ENCODE measurements at regions not wholly inside any gene's neighbourhood (a gene's known extent, or its start where the extent isn't known, plus 50 kb on each side); places are given as distances from the start of the nearest gene placed in this dataset.

DNA sequence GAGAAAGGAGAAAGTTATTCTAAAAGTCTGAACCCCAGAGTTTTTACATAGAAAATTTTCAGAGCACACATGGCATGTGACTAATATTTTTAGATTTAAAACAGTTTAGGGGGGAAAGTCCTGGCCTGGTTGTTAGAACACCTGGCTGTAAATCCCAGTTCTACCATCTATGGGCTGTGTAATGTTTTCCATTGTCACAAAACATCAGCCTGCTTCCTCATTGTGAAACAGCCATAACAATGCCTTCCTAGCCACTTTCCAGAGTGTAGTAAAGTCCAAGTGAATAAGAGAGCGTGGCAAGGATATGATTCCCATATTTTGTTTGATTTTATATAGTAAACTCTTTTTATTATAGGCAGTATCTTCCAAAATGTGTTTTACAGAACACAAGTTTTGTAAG is 310.0 kb upstream of the DCN start:
- H3K9ac ChIP-seq (ENCODE audit: low read length), result no peak overlapping the region
- H3K4me3 ChIP-seq (ENCODE audit: low read depth, low read length, poor library complexity, severe bottlenecking), result no peak overlapping the region
- no peaks in the 10 kb centered on the region for H4K20me1 ChIP-seq (ENCODE audit: insufficient read depth, low read length)
- H3K4me2 ChIP-seq (ENCODE audit: low read length), result no peak overlapping the region
- H3F3A ChIP-seq (ENCODE audit: insufficient read depth, low read length), result no peaks in the 10 kb centered on the region
- no peaks in the 10 kb centered on the region for H3K36me3 ChIP-seq (ENCODE audit: insufficient read depth, low read length)
- no peaks in the 10 kb centered on the region for H3K79me2 ChIP-seq (ENCODE audit: insufficient read depth, low read length)
- no peak overlapping the region for H3K27ac ChIP-seq (ENCODE audit: low read depth, low read length, poor library complexity, severe bottlenecking)
- H2AFZ ChIP-seq (ENCODE audit: low read length), result no peak overlapping the region
- H3K4me1 ChIP-seq (ENCODE audit: insufficient read depth, low read length, severe bottlenecking), result no peaks in the 10 kb centered on the region
- H3K27me3 ChIP-seq (ENCODE audit: insufficient read depth, low read length), result no peaks in the 10 kb centered on the region
- H3K9me3 ChIP-seq (ENCODE audit: low read length), result no peaks in the 10 kb centered on the region
- TF ChIP-seq EZH2 (IDR thresholded peaks at IDR 0.05; ENCODE audit: borderline replicate concordance, low read length), result no peak
- TF ChIP-seq, protein P1, sequence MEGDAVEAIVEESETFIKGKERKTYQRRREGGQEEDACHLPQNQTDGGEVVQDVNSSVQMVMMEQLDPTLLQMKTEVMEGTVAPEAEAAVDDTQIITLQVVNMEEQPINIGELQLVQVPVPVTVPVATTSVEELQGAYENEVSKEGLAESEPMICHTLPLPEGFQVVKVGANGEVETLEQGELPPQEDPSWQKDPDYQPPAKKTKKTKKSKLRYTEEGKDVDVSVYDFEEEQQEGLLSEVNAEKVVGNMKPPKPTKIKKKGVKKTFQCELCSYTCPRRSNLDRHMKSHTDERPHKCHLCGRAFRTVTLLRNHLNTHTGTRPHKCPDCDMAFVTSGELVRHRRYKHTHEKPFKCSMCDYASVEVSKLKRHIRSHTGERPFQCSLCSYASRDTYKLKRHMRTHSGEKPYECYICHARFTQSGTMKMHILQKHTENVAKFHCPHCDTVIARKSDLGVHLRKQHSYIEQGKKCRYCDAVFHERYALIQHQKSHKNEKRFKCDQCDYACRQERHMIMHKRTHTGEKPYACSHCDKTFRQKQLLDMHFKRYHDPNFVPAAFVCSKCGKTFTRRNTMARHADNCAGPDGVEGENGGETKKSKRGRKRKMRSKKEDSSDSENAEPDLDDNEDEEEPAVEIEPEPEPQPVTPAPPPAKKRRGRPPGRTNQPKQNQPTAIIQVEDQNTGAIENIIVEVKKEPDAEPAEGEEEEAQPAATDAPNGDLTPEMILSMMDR (IDR thresholded peaks at IDR 0.05; ENCODE audit: low read length), result no peak
- no peaks in the 10 kb centered on the region for H3K9me2 ChIP-seq (ENCODE audit: low read depth, low read length)

DNA sequence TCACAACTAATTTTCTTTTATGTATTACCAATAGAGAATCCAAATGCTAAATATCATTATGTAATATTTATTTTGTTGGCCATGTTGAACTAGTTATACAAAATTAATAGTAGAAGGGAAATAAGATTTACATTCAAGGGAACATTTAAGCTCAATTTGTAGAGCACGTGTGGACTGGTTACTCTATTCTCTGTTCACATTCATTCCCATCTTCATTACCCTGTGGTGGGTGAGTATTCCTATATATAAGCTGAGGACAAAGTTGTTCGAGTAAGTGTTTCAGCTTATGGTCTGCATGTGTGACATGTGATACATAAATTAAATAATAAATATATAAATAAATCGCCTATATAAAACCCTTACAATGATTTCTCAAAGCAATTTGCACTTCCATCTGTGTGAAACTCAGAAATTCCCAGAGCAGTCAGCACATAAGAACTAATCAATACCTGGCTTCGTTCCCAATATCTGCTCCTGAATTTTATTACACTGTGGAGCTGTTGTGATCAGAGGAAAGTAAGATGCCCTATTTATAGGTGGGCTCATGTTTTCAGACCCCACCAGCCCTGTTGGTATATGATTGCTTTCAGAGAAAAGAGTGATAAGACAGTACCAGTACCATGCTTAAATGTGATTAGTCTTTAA is 308.2 kb upstream of the DCN start:
- H3K27ac ChIP-seq (ENCODE audit: low read depth, low read length, poor library complexity, severe bottlenecking), result no peak overlapping the region
- no peaks in the 10 kb centered on the region for H3K79me2 ChIP-seq (ENCODE audit: insufficient read depth, low read length)
- no peak overlapping the region for H2AFZ ChIP-seq (ENCODE audit: low read length)
- H3K4me1 ChIP-seq (ENCODE audit: insufficient read depth, low read length, severe bottlenecking), result no peaks in the 10 kb centered on the region
- H3K9me3 ChIP-seq (ENCODE audit: low read length), result no peaks in the 10 kb centered on the region
- no peaks in the 10 kb centered on the region for H4K20me1 ChIP-seq (ENCODE audit: insufficient read depth, low read length)
- no peaks in the 10 kb centered on the region for H3F3A ChIP-seq (ENCODE audit: insufficient read depth, low read length)
- H3K9ac ChIP-seq (ENCODE audit: low read length), result no peak overlapping the region
- no peak overlapping the region for H3K4me2 ChIP-seq (ENCODE audit: low read length)
- no peak overlapping the region for H3K4me3 ChIP-seq (ENCODE audit: low read depth, low read length, poor library complexity, severe bottlenecking)
- no peaks in the 10 kb centered on the region for H3K9me2 ChIP-seq (ENCODE audit: low read depth, low read length)
- no peak for TF ChIP-seq EZH2 (IDR thresholded peaks at IDR 0.05; ENCODE audit: borderline replicate concordance, low read length)
- TF ChIP-seq, protein P1 (IDR thresholded peaks at IDR 0.05; ENCODE audit: low read length), result no peak
- no peaks in the 10 kb centered on the region for H3K27me3 ChIP-seq (ENCODE audit: insufficient read depth, low read length)
- no peaks in the 10 kb centered on the region for H3K36me3 ChIP-seq (ENCODE audit: insufficient read depth, low read length)

DNA sequence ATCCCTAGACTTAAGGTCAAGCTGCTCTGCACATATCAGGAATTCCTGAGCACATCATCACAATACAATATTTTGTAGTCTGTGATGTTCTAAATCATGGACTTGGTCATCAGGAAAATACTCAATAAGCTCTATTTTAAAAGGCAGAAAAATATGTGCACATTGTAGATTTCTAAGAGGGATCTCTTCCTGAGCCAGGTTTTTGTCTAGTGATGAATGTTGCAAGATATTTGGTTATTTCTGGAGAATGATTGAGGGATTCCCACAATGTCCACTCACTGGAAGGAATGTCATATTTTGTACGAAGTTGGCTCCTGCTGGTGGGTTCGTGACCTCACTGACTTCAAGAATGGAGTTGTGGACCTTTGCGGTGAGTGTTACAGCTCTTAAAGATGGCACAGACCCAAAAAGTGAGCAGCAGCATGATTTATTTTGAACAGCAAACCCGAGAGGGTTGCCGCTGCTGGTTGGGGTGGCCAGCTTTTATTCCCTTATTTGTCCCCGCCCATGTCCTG is 300.9 kb upstream of the DCN start:
- Histone ChIP-seq H3K4me2 (ENCODE audit: low read length) (no peak overlapping the region), H3K9me3 (ENCODE audit: low read length) (no peaks in the 10 kb centered on the region), H3K4me1 (ENCODE audit: insufficient read depth, low read length, severe bottlenecking) (no peaks in the 10 kb centered on the region), H3K27me3 (ENCODE audit: insufficient read depth, low read length) (no peaks in the 10 kb centered on the region), H3K36me3 (ENCODE audit: insufficient read depth, low read length) (no peaks in the 10 kb centered on the region), H3K79me2 (ENCODE audit: insufficient read depth, low read length) (no peaks in the 10 kb centered on the region), H3F3A (ENCODE audit: insufficient read depth, low read length) (no peaks in the 10 kb centered on the region), H3K9me2 (ENCODE audit: low read depth, low read length) (no peaks in the 10 kb centered on the region), H3K27ac (ENCODE audit: low read depth, low read length, poor library complexity, severe bottlenecking) (no peak overlapping the region), H2AFZ (ENCODE audit: low read length) (no peak overlapping the region), H4K20me1 (ENCODE audit: insufficient read depth, low read length) (no peaks in the 10 kb centered on the region), H3K9ac (ENCODE audit: low read length) (no peak overlapping the region), H3K4me3 (ENCODE audit: low read depth, low read length, poor library complexity, severe bottlenecking) (no peak overlapping the region)
- no peak for TF ChIP-seq EZH2 (IDR thresholded peaks at IDR 0.05; ENCODE audit: borderline replicate concordance, low read length)
- TF ChIP-seq, protein P1 (IDR thresholded peaks at IDR 0.05; ENCODE audit: low read length), result no peak
